SK-N-SH treated with all-trans-retinoic acid at 6 μM for 48 hours (cell line): ENCODE measurements at regions not wholly inside any gene's neighbourhood (a gene's known extent, or its start where the extent isn't known, plus 50 kb on each side); places are given as distances from the start of the nearest gene placed in this dataset.

Experiments
- ARNTL ChIP-seq: fragments of 450-650 bp; formaldehyde crosslinking; IDR thresholded peaks from 2 replicates; pipeline ENCODE4 v1.5.0; 2020; ENCODE audit warnings: low read depth, mild to moderate bottlenecking, moderate library complexity, borderline replicate concordance
- PATZ1 ChIP-seq: fragments of 250-450 bp; sonication (Bioruptor Pico); IDR thresholded peaks from 2 replicates; pipeline ENCODE4 v1.8.0; 2020; ENCODE audit warnings: mild to moderate bottlenecking, moderate library complexity, borderline replicate concordance
- TCF4 ChIP-seq: fragments of 250-450 bp; sonication (Bioruptor Pico); IDR thresholded peaks from 2 replicates; pipeline ENCODE4 v1.8.0; 2021; ENCODE audit warnings: mild to moderate bottlenecking, moderate library complexity, borderline replicate concordance
- ZFP3 ChIP-seq: fragments of 250-450 bp; sonication (Bioruptor Pico); IDR thresholded peaks from 2 replicates; pipeline ENCODE4 v1.5.0; 2020; ENCODE audit warnings: mild to moderate bottlenecking, moderate library complexity
- ZFP30 ChIP-seq: fragments of 450-650 bp; formaldehyde crosslinking; IDR thresholded peaks from 2 replicates; pipeline ENCODE4 v1.5.0; 2022; ENCODE audit warnings: mild to moderate bottlenecking, moderate library complexity

DNA sequence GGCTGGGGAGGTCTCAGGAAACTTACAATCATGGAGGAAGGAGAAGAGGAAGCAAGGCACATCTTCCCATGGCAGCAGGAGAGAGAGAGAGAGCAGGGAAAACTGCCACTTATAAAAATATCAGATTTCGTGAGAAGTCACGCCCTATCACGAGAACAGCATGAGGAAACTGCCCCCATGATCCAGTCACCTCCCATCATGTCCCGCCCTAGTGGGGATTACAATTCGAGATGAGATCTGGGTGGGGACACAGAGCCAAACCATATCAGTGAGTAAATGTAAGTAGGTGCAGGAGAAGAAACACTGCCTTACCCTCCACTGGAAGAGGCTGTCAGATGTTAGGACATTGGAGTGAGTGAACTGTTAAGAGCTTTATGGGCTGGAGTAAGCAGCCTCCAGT, 270.4 kb downstream of the TFAP2C start:
- TF ChIP-seq ZFP3: no peak
- no peak for TF ChIP-seq ARNTL (CRISPR knock-in tag)
- no peak for TF ChIP-seq PATZ1 (CRISPR knock-in tag)
- no peak for TF ChIP-seq ZFP30 (CRISPR knock-in tag)
- no peak for TF ChIP-seq TCF4 (CRISPR knock-in tag)
